Epithelial cell of esophagus (primary cell): ENCODE measurements at regions not wholly inside any gene's neighbourhood (a gene's known extent, or its start where the extent isn't known, plus 50 kb on each side); places are given as distances from the start of the nearest gene placed in this dataset.

ENCODE experiments used
- DNase-seq: peaks from one replicate; pipeline ENCODE4 v3.0.0; 2010; ENCODE audit warnings: low read depth
- H3K4me3 ChIP-seq: 2 replicates; pipeline ENCODE4 v1.5.1; 2011; ENCODE audit warnings: mild to moderate bottlenecking, low read length, control low read depth
- TF ChIP-seq, protein P1 (sequence below): IDR thresholded peaks from 2 replicates; pipeline ENCODE4 v1.5.1; 2011; ENCODE audit warnings: low read depth, mild to moderate bottlenecking, low read length, control low read depth, inconsistent platforms; ENCODE audit not compliant: insufficient read depth; ENCODE audit errors: missing control alignments

GRCh38 chr2:215805493-215805892 lies 207.9 kb downstream of the MREG start:
- no peak for DNase-seq
- TF ChIP-seq, protein P1, sequence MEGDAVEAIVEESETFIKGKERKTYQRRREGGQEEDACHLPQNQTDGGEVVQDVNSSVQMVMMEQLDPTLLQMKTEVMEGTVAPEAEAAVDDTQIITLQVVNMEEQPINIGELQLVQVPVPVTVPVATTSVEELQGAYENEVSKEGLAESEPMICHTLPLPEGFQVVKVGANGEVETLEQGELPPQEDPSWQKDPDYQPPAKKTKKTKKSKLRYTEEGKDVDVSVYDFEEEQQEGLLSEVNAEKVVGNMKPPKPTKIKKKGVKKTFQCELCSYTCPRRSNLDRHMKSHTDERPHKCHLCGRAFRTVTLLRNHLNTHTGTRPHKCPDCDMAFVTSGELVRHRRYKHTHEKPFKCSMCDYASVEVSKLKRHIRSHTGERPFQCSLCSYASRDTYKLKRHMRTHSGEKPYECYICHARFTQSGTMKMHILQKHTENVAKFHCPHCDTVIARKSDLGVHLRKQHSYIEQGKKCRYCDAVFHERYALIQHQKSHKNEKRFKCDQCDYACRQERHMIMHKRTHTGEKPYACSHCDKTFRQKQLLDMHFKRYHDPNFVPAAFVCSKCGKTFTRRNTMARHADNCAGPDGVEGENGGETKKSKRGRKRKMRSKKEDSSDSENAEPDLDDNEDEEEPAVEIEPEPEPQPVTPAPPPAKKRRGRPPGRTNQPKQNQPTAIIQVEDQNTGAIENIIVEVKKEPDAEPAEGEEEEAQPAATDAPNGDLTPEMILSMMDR: no peak
- H3K4me3 ChIP-seq: no peak overlapping the region

DNA sequence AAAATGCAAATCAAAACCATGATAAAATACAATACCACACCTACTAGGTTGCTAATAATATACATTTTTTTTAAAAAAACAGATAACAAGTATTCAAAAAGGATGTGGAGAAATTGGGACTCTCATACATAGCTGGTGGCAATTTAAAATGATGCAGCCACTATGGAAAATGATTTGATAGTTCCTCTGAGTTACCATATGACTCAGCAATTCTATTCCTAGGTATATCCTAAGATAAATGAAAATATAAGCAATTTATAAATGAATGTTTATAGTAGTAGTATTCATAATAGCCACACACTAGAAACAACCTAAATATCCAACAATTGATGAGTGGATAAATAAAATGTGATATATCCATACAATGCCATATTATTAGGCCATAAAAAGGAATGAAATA lies 210.2 kb downstream of the MREG start:
- no peak overlapping the region for H3K4me3 ChIP-seq
- TF ChIP-seq, protein P1: no peak
- DNase-seq: no peak

DNA sequence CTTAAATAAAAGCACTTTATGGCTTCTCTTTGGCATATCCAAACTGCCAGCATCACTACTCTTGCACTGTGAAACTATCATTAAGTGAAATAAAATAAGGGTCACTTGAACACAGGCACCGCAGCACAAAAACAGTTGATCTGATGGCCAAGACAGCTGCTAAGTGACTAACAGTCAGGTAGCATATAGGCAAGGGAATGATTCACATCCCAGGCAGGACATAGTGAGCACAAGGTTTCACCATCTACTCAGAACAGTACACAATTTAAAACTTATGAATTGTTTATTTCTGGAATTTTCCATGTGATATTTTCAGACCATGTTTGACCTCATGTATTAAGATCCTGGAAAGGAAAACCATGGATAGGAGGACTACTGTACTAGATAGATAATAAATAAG lies 214.2 kb downstream of the MREG start:
- peak; percentile 73 for DNase-seq
- TF ChIP-seq, protein P1: no peak
- no peak overlapping the region for H3K4me3 ChIP-seq

GRCh38 chr2:215797676-215798075 lies 215.7 kb downstream of the MREG start:
- TF ChIP-seq, protein P1: no peak
- H3K4me3 ChIP-seq: no peak overlapping the region
- no peak for DNase-seq

- TF ChIP-seq, protein P1: peak; percentile 3
- peak; percentile 35 for DNase-seq
- no peak overlapping the region for H3K4me3 ChIP-seq
Measured at GRCh38 chr2:215796140-215796855, 217.1 kb downstream of the MREG start.

GRCh38 chr2:215794829-215795546 lies 218.4 kb downstream of the MREG start:
- TF ChIP-seq, protein P1: no peak
- no peak overlapping the region for H3K4me3 ChIP-seq
- DNase-seq: no peak
